ENCODE measurements at regions not wholly inside any gene's neighbourhood (a gene's known extent, or its start where the extent isn't known, plus 50 kb on each side); places are given as distances from the start of the nearest gene placed in this dataset.
"Not testable (repeated sequence)": the region's sequence is repeated elsewhere in the genome, so short reads cannot be mapped to it uniquely, and the experiment has no call there.

- TF ChIP-seq CTCF, EP300, POLR2A (IDR thresholded peaks at IDR 0.05): not testable (repeated sequence)
Observed at GRCh38 chr4:160365383-160365782, 1262.5 kb downstream of the RAPGEF2 start.
